GM12878 (cell line): ENCODE measurements at regions not wholly inside any gene's neighbourhood (a gene's known extent, or its start where the extent isn't known, plus 50 kb on each side); places are given as distances from the start of the nearest gene placed in this dataset.

Experiments
- ATAC-seq: fragments of 200-7000 bp; cut with Tn5 transposase; 3 replicates; pipeline ENCODE4 v1.9.1; 2020; ENCODE audit warnings: mild to moderate bottlenecking, moderate library complexity
- BruUV-seq: library from RNA; stranded (reverse); fragments of 400-500 nt; replicated peaks from 2 replicates; lab custom pipeline; 2021; lab: Mats Ljungman, UMichigan
- CTCF ChIA-PET: fragments of 300-600 bp; sonication (Branson Sonifier 250); formaldehyde crosslinking; extraction: SDS; loops from one replicate; lab custom pipeline; 2021; ENCODE audit warnings: inconsistent platforms; lab: Yijun Ruan, JAX
- POLR2A ChIA-PET: fragments of 350-600 bp; formaldehyde crosslinking; extraction: SDS; loops from one replicate; lab custom pipeline; 2021; ENCODE audit warnings: inconsistent platforms; lab: Charles Lee
- RAD21 ChIA-PET: fragments of 300-600 bp; sonication (Branson Sonifier 250); formaldehyde crosslinking; loops from one replicate; lab custom pipeline; 2023; ENCODE audit warnings: antibody characterized with exemption; ENCODE audit not compliant: unreplicated experiment; lab: Charles Lee
- SMC1A ChIA-PET: fragments of 300-600 bp; sonication (Branson Sonifier 250); formaldehyde crosslinking; loops from one replicate; lab custom pipeline; 2023; ENCODE audit not compliant: unreplicated experiment, uncharacterized antibody; lab: Charles Lee
- DNase-seq: peaks from one replicate; pipeline ENCODE4 v3.0.0-alpha.2; 2011; ENCODE audit warnings: low read depth, low spot score
- FAIRE-seq: peaks from 3 replicates; lab custom pipeline; 2011; peaks lifted over from hg19 to GRCh38; lab: Jason Lieb, UNC
- H2AFZ ChIP-seq: 2 replicates; pipeline ENCODE4 v1.6.0; 2011; ENCODE audit warnings: low read depth, low read length, control low read depth; ENCODE audit not compliant: control insufficient read depth
- H3K27ac ChIP-seq: 2 replicates; pipeline ENCODE4 v1.5.1; 2011; ENCODE audit warnings: control low read depth; ENCODE audit not compliant: control insufficient read depth, insufficient read depth
- H3K27me3 ChIP-seq, 2 experiments: replicated peaks in 1 of 2; 2 replicates each; pipeline versions ENCODE4 v1.6.0 to v1.6.1; 2011; ENCODE audit warnings: low read length in 1 of 2; ENCODE audit not compliant: control insufficient read depth in 2 of 2, insufficient read depth in 2 of 2
- H3K36me3 ChIP-seq, 2 experiments: 2 replicates each; pipeline ENCODE4 v1.5.1; 2011; ENCODE audit warnings: low read length in 1 of 2; ENCODE audit not compliant: control insufficient read depth in 2 of 2, insufficient read depth in 2 of 2
- H3K4me1 ChIP-seq: 2 replicates; pipeline ENCODE4 v1.6.1; 2011; ENCODE audit warnings: mild to moderate bottlenecking, low read length, moderate library complexity, mixed read lengths; ENCODE audit not compliant: control insufficient read depth, insufficient read depth
- H3K4me2 ChIP-seq: 2 replicates; pipeline ENCODE4 v1.6.0; 2011; ENCODE audit warnings: control low read depth; ENCODE audit not compliant: control insufficient read depth, insufficient read depth
- H3K4me3 ChIP-seq: fragments of 200-600 bp; sonication (generic); 2 replicates; pipeline ENCODE4 v1.5.1; 2016
- H3K79me2 ChIP-seq: 2 replicates; pipeline ENCODE4 v1.6.0; 2011; ENCODE audit warnings: low read length; ENCODE audit not compliant: control insufficient read depth, insufficient read depth
- H3K9ac ChIP-seq: 2 replicates; pipeline ENCODE4 v1.8.0; 2011; ENCODE audit warnings: low read length, control low read depth, mixed read lengths; ENCODE audit not compliant: control insufficient read depth, insufficient read depth
- H3K9me3 ChIP-seq: replicated peaks from 3 replicates; pipeline ENCODE4 v1.5.1; 2011; ENCODE audit warnings: mild to moderate bottlenecking, low read length; ENCODE audit not compliant: control insufficient read depth, insufficient read depth
- H4K20me1 ChIP-seq: 2 replicates; pipeline ENCODE4 v1.6.0; 2011; ENCODE audit not compliant: control insufficient read depth, insufficient read depth
- BCL11A ChIP-seq: IDR thresholded peaks from 2 replicates; pipeline ENCODE4 v1.6.1; 2011; ENCODE audit warnings: low read depth, low read length
- BHLHE40 ChIP-seq, 2 experiments: fragments of 450-650 bp in 1 of 2; IDR thresholded peaks; 2 replicates each; pipeline ENCODE4 v1.6.1; 2011 to 2017; ENCODE audit warnings: low read depth in 2 of 2, borderline replicate concordance in 1 of 2, improper control_type of control experiment in 1 of 2, low read length in 1 of 2, mild to moderate bottlenecking in 1 of 2
- CHD1 ChIP-seq: IDR thresholded peaks from 2 replicates; pipeline ENCODE4 v1.6.1; 2012; ENCODE audit warnings: low read depth, low read length, improper control_type of control experiment
- E2F4 ChIP-seq: IDR thresholded peaks from 2 replicates; pipeline ENCODE4 v1.6.1; 2012; ENCODE audit warnings: low read depth, low read length, improper control_type of control experiment
- MEF2A ChIP-seq: IDR thresholded peaks from 2 replicates; pipeline ENCODE4 v1.6.1; 2011; ENCODE audit warnings: low read depth, mild to moderate bottlenecking, low read length, moderate library complexity; ENCODE audit not compliant: insufficient read depth
- PAX5 ChIP-seq: IDR thresholded peaks from 2 replicates; pipeline ENCODE4 v1.6.1; 2011; ENCODE audit warnings: low read depth, low read length, borderline replicate concordance
- ZNF207 ChIP-seq: fragments of 450-650 bp; IDR thresholded peaks from 2 replicates; pipeline ENCODE4 v1.6.1; 2014; ENCODE audit warnings: antibody characterized with exemption, mild to moderate bottlenecking, borderline replicate concordance
- WGBS: methylation state at CpG from one replicate; pipeline ENCODE4 v1.1.6; 2016; ENCODE audit warnings: low lambda C conversion rate; ENCODE audit not compliant: insufficient replicate concordance, insufficient coverage; ENCODE audit errors: missing lambda C conversion rate; 5-methylcytosine and 5-hydroxymethylcytosine counted together
- in situ Hi-C: fragments of 300-500 bp; cut with MboI; formaldehyde crosslinking; loops from 9 replicates; pipeline ENCODE4 v1.14.3; 2018; ENCODE audit warnings: mixed read lengths
- intact Hi-C: fragments of 100-400 bp; cut with micrococcal nuclease; formaldehyde crosslinking; loops from one replicate; pipeline ENCODE4 v1.14.2; 2022; ENCODE audit not compliant: unreplicated experiment
- TF ChIP-seq, protein P1 (sequence below): fragments of 450-650 bp; IDR thresholded peaks from 2 replicates; pipeline ENCODE4 v1.6.1; 2016; ENCODE audit warnings: mild to moderate bottlenecking, moderate library complexity, borderline replicate concordance
- TF ChIP-seq, protein P2 (sequence below): IDR thresholded peaks from 2 replicates; pipeline ENCODE4 v1.6.1; 2011; ENCODE audit warnings: low read depth, low read length, improper control_type of control experiment, borderline replicate concordance

GRCh38 chr5:61635271-61635670 lies 303.2 kb downstream of the ZSWIM6 start:
- CTCF ChIA-PET: no interaction called here

More at GRCh38 chr5:61635271-61635670, 303.2 kb downstream of the ZSWIM6 start:
- Histone ChIP-seq H3K9ac (no peak overlapping the region), H3K9me3 (no peaks in the 10 kb centered on the region), H3K27me3 (no peaks in the 10 kb centered on the region), H3K4me1 (no peaks in the 10 kb centered on the region), H3K4me2 (no peak overlapping the region), H4K20me1 (no peaks in the 10 kb centered on the region; the same call in 1 of the 2 replicates), H2AFZ (no peak overlapping the region), H3K79me2 (no peaks in the 10 kb centered on the region), H3K36me3 (no peaks in the 10 kb centered on the region), H3K4me3 (no peak overlapping the region), H3K27ac (no peak overlapping the region)
- FAIRE-seq: no peak
- SMC1A ChIA-PET: no interaction called here
- RAD21 ChIA-PET: no interaction called here
- in situ Hi-C loops (no loop called here), intact Hi-C loops (no loop called here)
- WGBS: 58% methylated on average over 3 of the region's 3 CpGs
- POLR2A ChIA-PET: no interaction called here
- no TSS peak for BruUV-seq
- no peak for TF ChIP-seq CHD1
- TF ChIP-seq, protein P1, sequence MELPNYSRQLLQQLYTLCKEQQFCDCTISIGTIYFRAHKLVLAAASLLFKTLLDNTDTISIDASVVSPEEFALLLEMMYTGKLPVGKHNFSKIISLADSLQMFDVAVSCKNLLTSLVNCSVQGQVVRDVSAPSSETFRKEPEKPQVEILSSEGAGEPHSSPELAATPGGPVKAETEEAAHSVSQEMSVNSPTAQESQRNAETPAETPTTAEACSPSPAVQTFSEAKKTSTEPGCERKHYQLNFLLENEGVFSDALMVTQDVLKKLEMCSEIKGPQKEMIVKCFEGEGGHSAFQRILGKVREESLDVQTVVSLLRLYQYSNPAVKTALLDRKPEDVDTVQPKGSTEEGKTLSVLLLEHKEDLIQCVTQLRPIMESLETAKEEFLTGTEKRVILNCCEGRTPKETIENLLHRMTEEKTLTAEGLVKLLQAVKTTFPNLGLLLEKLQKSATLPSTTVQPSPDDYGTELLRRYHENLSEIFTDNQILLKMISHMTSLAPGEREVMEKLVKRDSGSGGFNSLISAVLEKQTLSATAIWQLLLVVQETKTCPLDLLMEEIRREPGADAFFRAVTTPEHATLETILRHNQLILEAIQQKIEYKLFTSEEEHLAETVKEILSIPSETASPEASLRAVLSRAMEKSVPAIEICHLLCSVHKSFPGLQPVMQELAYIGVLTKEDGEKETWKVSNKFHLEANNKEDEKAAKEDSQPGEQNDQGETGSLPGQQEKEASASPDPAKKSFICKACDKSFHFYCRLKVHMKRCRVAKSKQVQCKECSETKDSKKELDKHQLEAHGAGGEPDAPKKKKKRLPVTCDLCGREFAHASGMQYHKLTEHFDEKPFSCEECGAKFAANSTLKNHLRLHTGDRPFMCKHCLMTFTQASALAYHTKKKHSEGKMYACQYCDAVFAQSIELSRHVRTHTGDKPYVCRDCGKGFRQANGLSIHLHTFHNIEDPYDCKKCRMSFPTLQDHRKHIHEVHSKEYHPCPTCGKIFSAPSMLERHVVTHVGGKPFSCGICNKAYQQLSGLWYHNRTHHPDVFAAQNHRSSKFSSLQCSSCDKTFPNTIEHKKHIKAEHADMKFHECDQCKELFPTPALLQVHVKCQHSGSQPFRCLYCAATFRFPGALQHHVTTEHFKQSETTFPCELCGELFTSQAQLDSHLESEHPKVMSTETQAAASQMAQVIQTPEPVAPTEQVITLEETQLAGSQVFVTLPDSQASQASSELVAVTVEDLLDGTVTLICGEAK: no peak
- no peak for TF ChIP-seq PAX5
- TF ChIP-seq BHLHE40 (IDR thresholded peaks at IDR 0.05; ENCODE audit: borderline replicate concordance in 1 of 2, low read depth in 2 of 2, low read length in 1 of 2): no peak
- TF ChIP-seq, protein P2, sequence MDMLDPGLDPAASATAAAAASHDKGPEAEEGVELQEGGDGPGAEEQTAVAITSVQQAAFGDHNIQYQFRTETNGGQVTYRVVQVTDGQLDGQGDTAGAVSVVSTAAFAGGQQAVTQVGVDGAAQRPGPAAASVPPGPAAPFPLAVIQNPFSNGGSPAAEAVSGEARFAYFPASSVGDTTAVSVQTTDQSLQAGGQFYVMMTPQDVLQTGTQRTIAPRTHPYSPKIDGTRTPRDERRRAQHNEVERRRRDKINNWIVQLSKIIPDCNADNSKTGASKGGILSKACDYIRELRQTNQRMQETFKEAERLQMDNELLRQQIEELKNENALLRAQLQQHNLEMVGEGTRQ: no peak
- no peak for TF ChIP-seq ZNF207
- no peak for TF ChIP-seq BCL11A
- TF ChIP-seq E2F4: no peak
- no peak for TF ChIP-seq MEF2A
- no peak for ATAC-seq
- no peak for DNase-seq
